ENCODE measurements at regions not wholly inside any gene's neighbourhood (a gene's known extent, or its start where the extent isn't known, plus 50 kb on each side); places are given as distances from the start of the nearest gene placed in this dataset.

DNA sequence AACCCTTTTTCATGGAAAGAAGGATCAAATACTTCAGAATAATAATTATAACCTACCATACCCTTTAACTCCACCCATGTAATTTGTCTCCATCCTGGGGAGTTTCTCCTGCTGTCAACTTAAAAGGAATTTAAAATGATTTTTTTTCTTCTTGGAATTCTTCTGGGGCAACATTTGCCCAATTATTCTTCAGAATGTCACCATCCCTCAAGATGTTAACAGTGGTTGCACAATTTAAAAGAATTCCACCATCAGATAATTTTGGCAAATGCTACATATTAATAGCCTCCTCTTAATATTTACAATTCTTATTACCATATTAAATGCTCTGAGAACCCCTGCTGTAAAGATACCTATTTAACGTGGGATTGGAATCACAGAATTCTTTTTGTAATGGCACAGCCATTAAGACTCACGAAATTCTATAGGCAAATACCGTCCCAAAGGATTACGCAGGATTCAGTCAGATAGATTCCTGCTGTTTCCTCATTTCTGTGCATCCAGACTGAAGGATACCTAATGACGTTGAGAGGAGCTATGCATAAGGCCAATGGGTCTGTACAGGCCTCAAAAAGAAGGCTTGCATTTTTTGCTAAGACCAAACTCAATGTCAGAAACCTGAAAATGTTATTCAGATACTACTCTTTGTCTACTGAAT is 177.5 kb downstream of the DAD1 start:
- TF ChIP-seq, protein P1, sequence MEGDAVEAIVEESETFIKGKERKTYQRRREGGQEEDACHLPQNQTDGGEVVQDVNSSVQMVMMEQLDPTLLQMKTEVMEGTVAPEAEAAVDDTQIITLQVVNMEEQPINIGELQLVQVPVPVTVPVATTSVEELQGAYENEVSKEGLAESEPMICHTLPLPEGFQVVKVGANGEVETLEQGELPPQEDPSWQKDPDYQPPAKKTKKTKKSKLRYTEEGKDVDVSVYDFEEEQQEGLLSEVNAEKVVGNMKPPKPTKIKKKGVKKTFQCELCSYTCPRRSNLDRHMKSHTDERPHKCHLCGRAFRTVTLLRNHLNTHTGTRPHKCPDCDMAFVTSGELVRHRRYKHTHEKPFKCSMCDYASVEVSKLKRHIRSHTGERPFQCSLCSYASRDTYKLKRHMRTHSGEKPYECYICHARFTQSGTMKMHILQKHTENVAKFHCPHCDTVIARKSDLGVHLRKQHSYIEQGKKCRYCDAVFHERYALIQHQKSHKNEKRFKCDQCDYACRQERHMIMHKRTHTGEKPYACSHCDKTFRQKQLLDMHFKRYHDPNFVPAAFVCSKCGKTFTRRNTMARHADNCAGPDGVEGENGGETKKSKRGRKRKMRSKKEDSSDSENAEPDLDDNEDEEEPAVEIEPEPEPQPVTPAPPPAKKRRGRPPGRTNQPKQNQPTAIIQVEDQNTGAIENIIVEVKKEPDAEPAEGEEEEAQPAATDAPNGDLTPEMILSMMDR (IDR thresholded peaks at IDR 0.05 in 4 of 5, conservative IDR thresholded peaks at IDR 0.05 in 1 of 5), result no peak
- TF ChIP-seq POLR2A (IDR thresholded peaks at IDR 0.05), result no peak
